ENCODE measurements at regions not wholly inside any gene's neighbourhood (a gene's known extent, or its start where the extent isn't known, plus 50 kb on each side); places are given as distances from the start of the nearest gene placed in this dataset.

- WGBS, 2 donors, result 76 to 93% methylated on average over 1 of the region's 1 CpG
- no peak overlapping the region for H3K4me3 ChIP-seq
- TF ChIP-seq EP300 (IDR thresholded peaks at IDR 0.05) (no peak), CTCF (IDR thresholded peaks at IDR 0.05) (no peak), POLR2A (IDR thresholded peaks at IDR 0.05) (no peak)
- no peak for DNase-seq (ENCODE audit: low spot score in 2 of 2)
- no peaks in the 10 kb centered on the region for H3K27me3 ChIP-seq
- H3K27ac ChIP-seq, result no peak overlapping the region
- H3K4me1 ChIP-seq, result no peaks in the 10 kb centered on the region
- H3K9me3 ChIP-seq, result no peaks in the 10 kb centered on the region
- no peaks in the 10 kb centered on the region for H3K36me3 ChIP-seq
Observed at GRCh38 chr12:24731596-24731995, 217.3 kb downstream of the BCAT1 start.

- TF ChIP-seq POLR2A (IDR thresholded peaks at IDR 0.05) (no peak), EP300 (IDR thresholded peaks at IDR 0.05) (no peak), CTCF (IDR thresholded peaks at IDR 0.05) (no peak)
- no peaks in the 10 kb centered on the region for H3K9me3 ChIP-seq
- WGBS, 2 donors, result 88 to 93% methylated on average over 1 of the region's 1 CpG
- no peak for DNase-seq (ENCODE audit: low spot score in 2 of 2)
- no peaks in the 10 kb centered on the region for H3K4me1 ChIP-seq
- no peaks in the 10 kb centered on the region for H3K27me3 ChIP-seq
- H3K36me3 ChIP-seq, result no peaks in the 10 kb centered on the region
- H3K27ac ChIP-seq, result no peak overlapping the region
- no peak overlapping the region for H3K4me3 ChIP-seq
Observed at GRCh38 chr12:24730489-24730896, 218.4 kb downstream of the BCAT1 start.

GRCh38 chr12:24728826-24729225 is 220.1 kb downstream of the BCAT1 start:
- WGBS, 2 donors, result 95 to 96% methylated on average over 3 of the region's 3 CpGs
- Histone ChIP-seq H3K36me3 (no peaks in the 10 kb centered on the region), H3K27me3 (no peaks in the 10 kb centered on the region), H3K4me3 (no peak overlapping the region), H3K9me3 (no peaks in the 10 kb centered on the region), H3K27ac (no peak overlapping the region), H3K4me1 (no peaks in the 10 kb centered on the region)
- no peak for DNase-seq (ENCODE audit: low spot score in 2 of 2)
- no peak for TF ChIP-seq EP300 (IDR thresholded peaks at IDR 0.05)
- TF ChIP-seq POLR2A (IDR thresholded peaks at IDR 0.05), result no peak
- no peak for TF ChIP-seq CTCF (IDR thresholded peaks at IDR 0.05)

GRCh38 chr12:24728366-24728765 is 220.5 kb downstream of the BCAT1 start:
- Histone ChIP-seq H3K9me3 (no peaks in the 10 kb centered on the region), H3K27me3 (no peaks in the 10 kb centered on the region), H3K27ac (no peak overlapping the region), H3K36me3 (no peaks in the 10 kb centered on the region), H3K4me3 (no peak overlapping the region), H3K4me1 (no peaks in the 10 kb centered on the region)
- no peak for DNase-seq (ENCODE audit: low spot score in 2 of 2)
- TF ChIP-seq CTCF (IDR thresholded peaks at IDR 0.05) (peak; percentile 31 to 56 (median 40)), POLR2A (IDR thresholded peaks at IDR 0.05) (no peak)

GRCh38 chr12:24725616-24726015 is 223.3 kb downstream of the BCAT1 start:
- no peak overlapping the region for H3K27ac ChIP-seq
- H3K36me3 ChIP-seq, result no peaks in the 10 kb centered on the region
- peaks cover 0 to 1% (median 0%) of the 10 kb centered on the region in 4 donors for H3K9me3 ChIP-seq
- DNase-seq (ENCODE audit: low spot score in 2 of 2), result no peak
- H3K4me1 ChIP-seq, result no peaks in the 10 kb centered on the region
- 95 to 100% methylated on average over 1 of the region's 1 CpG for WGBS, 2 donors
- TF ChIP-seq POLR2A (IDR thresholded peaks at IDR 0.05) (no peak), CTCF (IDR thresholded peaks at IDR 0.05) (no peak)
- H3K27me3 ChIP-seq, result no peaks in the 10 kb centered on the region
- H3K4me3 ChIP-seq, result no peak overlapping the region
